ENCODE measurements at regions not wholly inside any gene's neighbourhood (a gene's known extent, or its start where the extent isn't known, plus 50 kb on each side); places are given as distances from the start of the nearest gene placed in this dataset.

DNA sequence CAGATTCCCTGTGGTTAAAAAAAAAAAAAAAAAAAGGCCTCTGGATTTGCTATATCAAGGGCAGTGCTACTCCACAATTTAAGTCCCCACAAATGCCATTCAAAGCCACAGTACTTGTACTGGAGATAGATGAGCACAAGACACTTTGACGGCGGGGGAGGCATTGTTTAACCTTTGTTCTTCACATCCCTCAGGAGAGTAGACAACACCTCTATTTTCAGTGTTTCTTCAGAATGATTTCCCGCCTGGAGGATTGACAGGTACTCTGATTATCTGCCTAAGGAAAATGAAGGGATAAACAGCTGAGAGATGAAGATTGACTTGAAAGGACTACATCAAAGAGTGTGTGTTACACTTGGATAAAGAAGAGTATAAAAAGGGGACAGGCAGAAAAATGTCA, 58.7 kb downstream of the OTOL1 start:
- no peak for DNase-seq (ENCODE audit: low spot score)

DNA sequence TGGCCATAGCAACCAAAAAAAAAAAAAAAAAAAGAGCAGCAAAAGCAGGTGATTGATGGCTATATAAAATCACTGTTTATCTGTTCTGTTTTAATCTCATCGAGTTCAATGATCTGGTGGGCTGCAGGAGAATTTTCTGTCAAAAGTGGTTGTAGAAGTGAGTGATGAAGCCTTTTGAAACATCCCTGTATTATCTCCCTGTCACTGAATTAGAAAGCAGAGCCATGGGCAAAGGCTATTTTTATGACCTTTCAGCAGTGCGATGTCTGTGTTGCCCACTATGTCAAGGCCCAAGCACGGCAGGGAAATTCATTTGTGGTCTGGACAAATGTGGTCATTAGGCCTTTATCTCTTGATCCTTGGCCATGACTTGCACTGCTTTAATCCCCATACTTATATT, 59.9 kb downstream of the OTOL1 start:
- no peak for DNase-seq (ENCODE audit: low spot score)

DNA sequence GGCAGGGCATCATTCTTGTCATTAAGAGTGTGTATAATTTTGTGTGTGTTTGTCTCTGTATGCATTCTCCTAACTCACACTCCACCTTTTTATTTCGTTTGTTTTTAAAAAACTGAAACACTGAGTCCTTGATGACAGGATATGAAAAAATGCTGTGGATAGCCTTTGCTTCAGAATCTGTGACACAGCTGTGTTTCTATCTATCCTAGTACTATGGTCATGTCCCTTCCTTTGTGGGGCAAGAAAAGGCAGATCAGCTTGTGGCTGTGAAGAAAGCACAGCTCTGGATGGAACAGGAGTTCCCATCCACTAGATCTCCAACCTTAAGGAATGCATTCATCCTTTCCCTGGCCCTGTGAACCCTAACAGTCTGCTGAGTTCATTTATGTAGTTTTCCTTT, 60.3 kb downstream of the OTOL1 start:
- no peak for DNase-seq (ENCODE audit: low spot score)

DNA sequence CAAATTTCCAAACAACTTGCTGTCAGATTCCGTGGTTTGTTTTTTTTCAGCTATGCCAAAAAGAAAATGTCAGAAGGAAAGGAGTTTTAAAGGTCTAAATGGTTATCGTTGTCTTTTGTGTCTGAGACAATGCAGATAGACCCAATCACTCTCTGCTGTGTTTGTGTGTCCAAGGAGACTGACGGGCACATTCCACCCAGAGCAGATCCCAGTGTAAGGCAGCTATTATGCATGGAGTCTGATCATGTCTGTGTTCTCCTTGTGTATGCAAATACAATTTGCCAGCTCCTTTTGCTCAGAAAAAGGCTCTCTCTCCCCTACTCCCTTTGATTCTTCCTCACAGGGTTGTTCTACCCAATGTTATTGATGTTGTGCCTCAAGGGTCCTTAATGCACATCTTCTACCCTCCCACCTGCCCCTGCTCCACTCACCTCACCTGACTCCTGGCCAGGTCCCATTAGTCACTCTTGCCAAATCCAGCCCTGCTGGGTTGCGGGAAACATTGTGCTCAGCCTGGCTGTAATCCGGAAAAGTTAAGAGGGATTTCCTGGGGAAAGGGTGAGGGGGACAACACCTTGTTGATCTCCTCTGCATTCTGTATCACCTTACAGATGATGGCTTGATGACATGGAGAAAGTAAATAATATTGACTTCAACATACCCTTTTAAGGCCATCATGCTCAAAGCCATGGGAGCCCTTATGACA, 61.0 kb downstream of the OTOL1 start:
- no peak for DNase-seq (ENCODE audit: low spot score)

DNA sequence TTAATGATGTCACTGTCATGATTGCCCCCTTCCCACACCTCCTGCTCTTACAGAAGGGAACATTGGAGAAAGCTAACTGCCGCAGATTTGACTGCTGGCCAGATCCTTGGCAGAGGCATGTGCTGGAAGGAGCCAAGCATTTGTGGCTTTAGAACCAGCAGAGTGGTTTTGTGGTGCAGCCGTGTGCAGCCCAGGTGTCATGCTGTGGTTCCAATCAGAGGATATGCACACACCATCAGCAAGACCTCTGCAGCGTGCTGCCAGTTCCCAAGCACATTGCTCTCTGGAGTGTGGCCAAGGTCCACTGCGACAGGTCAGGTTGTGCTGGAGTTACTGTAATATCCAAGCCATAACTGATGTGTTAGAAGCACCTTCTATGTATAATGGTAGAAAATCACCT, 61.6 kb downstream of the OTOL1 start:
- DNase-seq (ENCODE audit: low spot score) = no peak

DNA sequence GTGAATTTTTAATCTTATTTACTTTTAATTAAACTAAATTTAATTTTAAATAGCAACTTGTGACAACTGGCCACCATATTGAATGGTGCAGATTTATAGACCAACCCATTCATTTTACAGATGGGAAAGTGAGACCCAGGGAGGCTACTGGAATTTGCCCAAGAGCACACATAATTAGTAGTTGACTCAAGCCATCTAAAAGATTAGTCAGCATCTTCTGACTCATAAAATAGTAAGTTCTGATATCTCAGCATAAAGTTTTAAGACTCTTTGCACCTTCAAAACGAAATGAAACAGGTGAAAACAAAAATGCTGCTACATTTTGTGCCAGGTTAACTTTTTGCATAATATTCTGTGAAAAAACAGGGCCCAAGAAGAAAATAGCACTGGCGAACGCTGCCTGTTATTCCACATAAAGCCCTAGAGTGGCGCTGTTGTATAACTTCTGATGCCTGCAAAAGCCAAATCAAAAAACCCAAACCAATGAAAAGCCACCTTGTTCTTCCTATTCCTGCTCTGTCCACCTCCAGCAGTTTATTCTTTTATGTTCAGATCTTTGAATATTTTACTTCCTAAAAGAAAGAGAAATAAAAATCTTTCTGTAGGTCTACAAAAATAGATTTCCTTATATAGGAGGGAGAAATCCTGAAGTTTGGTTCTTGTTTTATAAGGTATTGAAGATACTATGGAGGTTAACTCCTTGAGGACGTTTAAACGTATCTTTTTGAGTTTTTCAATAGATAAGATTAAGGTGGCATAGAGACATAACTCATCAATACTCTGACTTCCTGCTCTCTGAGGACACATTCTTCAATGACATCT, 62.8 kb downstream of the OTOL1 start:
- peak; percentile 43 for DNase-seq (ENCODE audit: low spot score)

DNA sequence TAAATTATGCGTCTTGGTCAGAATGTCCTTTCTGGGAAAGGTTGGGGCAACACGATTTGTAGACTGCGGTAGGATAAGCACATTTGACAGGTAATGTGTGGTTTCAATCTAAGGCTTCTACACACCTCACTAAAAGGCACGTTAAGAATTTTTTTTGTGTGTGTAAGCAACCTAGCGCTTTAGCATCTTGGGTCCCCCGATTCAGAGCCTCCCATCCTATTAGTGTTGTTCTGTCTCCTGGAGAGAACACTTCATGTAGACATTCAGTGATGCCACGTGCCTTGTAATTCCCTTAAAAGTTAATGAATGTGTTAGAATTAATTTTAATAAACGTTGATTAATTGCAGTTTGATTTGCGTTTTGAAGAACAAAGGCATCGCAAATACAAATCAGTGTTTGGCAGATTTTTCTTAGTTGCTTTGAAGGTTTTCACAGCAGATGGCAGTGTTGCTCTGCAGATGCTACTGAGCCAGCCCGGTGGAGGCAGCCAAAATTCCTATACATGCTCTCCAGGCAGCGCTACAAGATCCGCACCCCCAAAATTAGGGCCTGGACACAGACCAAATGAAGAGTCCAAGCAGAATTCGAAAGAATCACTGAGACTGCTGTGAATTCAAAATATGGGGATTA, 63.5 kb downstream of the OTOL1 start:
- DNase-seq (ENCODE audit: low spot score) = peak; percentile 29

DNA sequence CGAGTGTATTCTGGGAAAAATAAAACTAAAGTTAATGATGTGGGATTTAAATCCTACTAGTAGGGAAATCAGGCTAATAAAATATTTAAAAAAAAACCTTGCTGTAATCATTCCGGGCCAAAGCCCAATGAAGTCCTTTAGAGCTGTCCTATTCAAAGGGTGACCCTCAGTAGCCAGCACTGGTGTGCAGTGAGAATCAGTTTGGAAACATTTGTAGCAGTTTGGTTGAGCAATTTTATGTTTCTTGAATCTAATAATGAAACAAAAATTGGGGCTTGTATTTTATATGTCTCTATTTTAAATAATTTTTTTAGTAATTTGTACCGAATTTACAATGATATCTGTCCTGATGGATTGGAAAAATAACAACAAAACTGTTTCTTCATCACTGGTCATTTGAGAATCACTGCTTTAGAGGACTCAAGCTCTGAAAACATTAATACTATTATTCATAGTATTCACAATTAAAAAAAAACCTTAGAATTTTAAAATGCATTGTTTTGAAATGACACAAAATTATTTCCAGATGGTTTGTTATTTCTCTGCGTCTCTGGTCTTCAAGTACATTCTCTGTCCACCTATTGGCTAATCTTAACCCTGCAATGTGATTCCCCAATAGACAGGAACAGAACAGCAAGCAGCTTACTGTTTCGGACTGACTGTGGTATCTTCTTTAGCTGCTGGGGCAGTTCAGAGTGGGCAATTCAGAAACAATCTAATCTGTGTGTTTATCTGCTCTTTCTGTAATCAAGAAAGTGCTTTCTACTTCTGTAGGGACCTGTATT, 71.2 kb downstream of the OTOL1 start:
- no peak for DNase-seq (ENCODE audit: low spot score)

DNA sequence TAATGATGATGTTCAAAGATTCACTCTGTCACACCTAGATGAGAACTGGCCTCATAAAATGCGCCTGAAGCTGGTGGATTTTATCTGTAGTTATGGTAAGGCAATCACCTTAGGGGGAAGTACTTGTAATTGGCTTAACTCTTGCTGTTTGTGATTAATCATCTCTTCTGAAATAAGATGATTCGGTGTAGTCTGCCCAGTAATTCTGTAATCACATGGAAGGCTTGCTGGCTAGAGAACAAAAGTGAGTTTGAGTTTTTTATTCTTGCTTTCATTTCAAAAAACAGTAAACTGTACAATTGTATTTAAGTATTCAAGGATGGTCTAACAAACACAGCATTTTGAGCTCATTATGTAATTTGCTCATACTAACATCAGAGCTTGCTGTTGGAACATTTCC, 72.1 kb downstream of the OTOL1 start:
- no peak for DNase-seq (ENCODE audit: low spot score)

DNA sequence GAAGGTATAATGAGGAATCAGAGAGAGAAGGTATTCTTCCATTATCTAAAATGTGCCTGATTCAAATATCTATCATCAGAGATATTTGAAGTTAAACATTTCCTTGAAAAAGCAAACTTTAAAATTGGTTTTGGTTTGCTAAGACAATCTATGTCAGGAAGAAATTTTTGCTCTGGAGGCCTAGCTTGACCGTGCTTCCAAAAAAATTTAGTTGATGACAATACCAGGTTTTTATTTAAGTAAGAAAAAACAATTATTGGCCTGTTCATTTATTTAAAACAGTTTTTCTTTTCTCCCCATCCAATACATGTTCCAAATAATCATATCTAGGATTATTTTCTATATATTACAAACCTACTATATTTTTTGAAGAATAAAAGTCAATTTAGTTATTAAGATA, 75.3 kb downstream of the OTOL1 start:
- DNase-seq (ENCODE audit: low spot score) = no peak

DNA sequence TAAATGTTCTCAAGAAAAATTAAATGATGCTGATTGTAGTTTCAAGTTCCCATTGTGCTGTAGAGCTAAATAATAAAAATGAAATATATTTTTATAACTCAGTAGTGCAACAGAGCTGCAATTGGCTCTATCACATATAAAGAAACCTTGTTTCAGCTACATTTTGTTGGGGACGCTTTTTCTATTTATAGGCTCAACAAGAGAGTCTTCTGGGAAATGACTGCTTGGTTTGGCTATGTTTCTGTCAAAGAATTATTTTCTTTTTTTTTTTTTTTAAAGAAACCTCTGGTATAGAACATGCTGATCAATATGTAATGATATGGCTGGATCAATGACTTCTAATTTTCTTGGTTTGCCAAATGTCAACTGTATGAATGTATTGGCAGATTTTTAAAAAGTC, 76.5 kb downstream of the OTOL1 start:
- DNase-seq (ENCODE audit: low spot score) = no peak

DNA sequence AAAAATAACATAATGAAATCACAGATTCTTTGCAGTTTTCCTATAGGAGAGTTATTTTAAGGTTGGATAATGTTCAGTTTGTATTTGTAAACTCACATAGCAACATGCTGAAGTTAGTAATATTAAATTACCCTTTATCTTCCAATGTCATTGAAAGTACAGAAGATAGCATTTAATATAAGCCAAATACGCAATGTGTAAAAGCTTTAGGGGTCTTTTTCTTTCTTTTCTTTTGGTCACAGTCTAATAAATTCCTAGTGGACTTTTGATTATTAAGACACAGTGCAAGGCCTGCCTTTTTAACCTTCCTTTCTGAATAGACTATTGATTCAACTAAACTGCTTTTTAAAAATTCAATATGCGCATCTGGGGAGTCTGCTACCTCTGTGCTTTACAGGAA, 79.3 kb downstream of the OTOL1 start:
- no peak for DNase-seq (ENCODE audit: low spot score)

DNA sequence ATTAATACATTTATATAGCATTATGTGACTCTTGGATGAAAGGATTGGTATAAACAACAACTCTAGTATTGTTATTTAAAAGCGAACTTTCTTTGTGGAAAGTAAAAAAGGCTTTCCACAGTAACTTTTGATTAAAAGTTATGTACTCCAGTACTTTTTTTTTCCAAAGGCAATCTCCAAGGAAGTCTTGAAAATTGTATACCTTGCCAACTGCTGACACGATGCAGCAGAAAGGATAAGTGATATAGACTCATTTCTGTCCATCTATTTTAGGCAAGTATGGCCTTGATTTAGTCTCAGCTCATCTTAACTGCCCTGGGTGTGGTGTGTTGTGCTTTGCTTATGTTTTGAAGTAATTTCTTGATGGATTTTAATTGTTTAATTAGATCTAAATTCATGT, 79.7 kb downstream of the OTOL1 start:
- no peak for DNase-seq (ENCODE audit: low spot score)

DNA sequence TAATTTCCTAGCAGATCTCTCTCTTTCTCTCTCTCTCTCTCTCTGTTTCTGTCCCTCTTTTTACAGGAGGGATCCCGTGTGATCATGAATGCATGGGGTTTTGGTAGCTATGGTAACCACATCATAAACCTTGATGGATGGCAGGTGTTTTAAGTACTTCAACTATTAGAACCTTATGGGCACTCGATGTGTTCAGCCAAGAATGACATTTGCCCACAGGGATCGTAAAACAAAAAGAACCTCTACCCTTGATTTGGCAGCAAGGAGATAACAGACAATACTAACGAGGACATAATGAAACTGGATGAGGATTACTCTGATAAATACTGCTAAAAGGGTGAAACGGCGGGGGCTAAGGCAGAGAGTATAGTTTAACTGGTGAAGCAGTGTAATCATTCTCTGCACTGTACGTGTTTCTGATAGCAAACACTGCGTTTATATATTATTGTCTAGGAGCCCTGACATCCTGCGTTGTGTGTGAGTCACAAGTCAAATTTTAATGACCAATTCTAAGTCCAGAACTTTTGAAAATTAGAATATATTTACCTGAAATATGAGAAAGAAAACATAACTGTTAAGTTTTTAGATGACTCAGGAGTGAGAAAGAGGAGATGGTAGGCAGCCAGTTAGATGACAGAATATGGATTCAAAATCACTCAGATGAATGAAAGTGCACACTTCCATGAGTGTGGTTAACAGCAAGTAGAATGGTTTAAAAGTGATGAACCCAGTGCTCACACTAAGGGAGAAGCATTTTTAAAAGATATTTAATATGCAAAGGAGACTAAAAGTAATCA, 80.3 kb downstream of the OTOL1 start:
- no peak for DNase-seq (ENCODE audit: low spot score)

DNA sequence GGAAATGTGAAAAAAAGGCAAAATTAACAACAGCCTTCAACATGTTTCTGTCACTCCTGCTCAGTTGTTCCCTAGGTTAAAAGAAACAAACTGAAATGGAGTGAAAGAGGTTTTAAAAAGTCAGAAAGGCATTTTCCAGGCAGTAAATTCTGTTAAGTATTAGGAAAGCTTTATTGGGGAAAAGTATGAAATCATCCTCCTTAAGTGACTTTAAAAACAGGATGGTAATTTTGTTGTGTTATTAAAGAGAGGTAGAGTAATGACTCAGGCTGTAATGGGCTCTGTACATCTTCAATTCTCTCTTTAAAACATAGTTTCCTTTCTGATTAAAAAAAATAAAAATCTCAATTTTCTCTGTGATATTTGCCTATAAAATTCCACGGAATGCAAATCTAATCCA, 81.1 kb downstream of the OTOL1 start:
- no peak for DNase-seq (ENCODE audit: low spot score)

DNA sequence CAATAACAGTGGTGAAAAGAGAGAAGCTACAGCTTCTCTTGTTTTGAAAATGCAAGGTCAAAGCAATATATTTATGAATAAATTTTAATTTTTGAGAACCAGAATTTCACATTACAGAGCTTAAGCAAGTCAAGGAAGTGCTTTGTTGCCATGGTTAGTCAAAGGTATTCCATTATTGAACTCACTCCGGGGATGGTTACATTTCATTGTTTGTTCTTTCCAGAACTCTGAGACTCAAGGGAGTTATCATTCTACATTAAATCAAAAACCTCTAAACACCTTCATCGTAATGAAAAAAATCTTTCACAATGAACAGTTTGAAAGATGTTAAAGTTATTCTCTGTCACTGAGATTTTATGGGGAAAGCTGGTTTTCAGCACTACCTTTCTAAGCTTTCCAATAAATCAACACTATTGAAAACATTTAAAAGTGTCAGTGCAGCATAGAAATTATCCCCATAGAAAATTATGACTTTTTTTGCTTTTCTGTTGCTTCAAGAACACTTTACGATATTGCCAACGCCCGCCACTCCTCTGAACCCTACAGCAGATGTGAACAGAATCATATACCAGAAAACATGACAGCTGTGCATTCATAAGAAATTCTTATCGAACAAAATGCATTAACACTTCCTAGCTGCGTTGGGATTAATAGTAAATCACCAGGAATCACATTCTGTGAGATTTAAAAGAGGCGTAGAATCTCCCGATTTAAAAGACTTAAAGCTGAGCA, 83.0 kb downstream of the OTOL1 start:
- no peak for DNase-seq (ENCODE audit: low spot score)

DNA sequence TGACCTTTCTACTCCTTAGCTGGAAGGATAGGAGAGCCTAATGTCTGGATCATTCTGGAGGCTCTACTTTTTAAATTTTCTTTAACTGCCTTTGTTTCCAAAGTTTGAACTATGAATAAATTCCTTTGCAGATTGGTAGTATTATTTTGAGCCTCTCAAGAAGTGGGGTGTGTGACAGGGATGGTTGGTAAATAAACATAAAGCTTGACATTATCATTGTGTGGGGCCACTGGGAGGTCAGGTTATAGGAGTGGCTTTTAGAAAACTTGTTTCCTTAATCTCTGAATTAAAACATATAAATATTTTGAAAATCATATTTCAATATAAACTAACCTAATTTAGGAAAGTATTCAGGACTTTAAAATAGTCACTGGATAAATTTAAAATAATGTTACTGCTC, 89.3 kb downstream of the OTOL1 start:
- DNase-seq (ENCODE audit: low spot score) = no peak

DNA sequence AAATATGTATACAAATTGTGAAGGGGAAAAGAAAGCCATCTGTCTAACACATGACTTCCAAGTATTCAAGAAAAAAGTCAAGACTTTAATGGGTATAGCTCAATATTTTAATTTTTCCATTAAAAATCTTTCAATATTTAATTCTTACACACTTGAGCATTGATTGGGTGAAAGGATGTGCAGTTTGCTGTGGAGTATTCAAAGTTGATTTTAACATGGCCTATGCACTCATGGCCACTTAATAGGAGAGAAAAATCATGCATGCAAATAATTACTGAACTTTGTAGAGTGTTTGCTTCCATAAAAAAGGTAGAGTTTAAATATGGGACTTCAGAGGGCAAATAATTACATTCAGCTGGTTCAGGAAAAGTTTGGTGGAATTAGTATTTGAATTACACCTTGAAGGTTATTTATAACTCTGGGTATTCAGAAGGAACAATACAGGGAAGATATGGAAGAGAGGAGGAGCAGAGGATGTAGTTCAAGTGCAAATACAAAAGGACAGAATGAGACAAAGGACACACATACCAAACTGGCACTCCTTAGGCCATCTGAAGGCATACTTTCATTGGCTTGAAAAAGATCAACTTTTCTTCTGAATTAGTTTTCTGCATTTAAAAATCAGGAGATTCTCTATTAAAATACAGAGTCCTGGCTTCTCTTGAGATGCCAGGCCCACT, 90.1 kb downstream of the OTOL1 start:
- no peak for DNase-seq (ENCODE audit: low spot score)

DNA sequence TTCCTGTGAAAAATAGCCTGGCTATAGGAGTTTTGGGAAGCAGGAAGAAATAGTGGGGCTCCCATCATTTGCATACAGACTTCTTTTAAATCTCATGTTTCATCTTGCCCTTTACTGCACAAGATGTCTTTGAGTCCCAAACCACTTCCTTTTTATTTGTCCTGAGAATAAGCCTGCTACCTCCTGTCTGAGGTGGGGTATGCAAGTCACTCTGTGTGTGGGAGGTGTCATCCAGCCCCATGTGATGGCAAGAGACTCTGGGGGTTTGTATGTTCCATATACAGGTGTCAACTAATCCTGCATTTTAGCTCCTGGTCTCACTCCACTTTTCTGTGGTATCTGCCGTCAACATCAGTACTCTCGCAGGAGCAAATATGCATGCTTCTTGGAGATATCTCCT, 102.0 kb downstream of the OTOL1 start:
- no peak for DNase-seq (ENCODE audit: low spot score)

DNA sequence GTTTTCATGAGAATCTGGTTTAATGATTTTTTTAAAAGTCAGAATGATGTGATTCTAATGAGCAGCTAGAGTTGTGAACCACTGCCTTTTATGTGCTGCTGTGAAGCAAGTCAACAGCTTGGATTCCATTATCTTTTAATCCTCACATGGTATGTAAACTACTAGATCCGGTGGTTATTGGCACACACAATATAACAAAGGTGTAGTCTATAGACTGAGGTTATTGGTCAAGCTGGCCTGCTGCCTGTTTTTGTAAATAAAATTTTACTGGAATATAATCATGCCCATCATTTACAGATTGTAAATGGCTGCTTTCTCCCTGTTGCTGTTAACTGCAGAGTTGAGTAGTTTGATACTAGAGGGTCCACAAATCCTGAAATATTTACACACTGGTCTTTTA, 103.1 kb downstream of the OTOL1 start:
- DNase-seq (ENCODE audit: low spot score) = no peak
